Retina (tissue), 1 donor: ENCODE measurements at regions not wholly inside any gene's neighbourhood (a gene's known extent, or its start where the extent isn't known, plus 50 kb on each side); places are given as distances from the start of the nearest gene placed in this dataset.
"Not testable (repeated sequence)": the region's sequence is repeated elsewhere in the genome, so short reads cannot be mapped to it uniquely, and the experiment has no call there.

Experiments
- DNase-seq: peaks from one replicate; pipeline ENCODE4 v3.0.0-alpha.2; 2016

DNA sequence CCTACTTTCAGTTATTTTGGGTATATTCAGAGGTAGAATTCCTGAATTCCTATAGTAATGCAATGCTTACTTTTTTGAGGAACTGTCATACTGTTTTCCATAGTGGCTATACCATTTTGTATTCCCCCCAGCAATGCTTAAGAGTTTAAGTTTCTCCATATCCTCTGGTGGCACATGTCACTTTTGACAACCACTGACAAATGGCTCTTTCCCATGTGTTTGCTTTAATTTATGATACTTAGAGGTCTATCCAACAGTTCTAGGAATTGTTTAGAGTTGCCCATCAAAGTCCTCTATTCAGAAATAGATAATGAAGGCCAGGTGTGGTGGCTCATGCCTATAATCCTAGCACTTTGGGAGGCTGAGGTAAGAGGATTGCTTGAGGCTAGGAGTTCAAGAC lies 128.9 kb upstream of the CFAP20DC start:
- no peak for DNase-seq

GRCh38 chr3:59171491-59171890 lies 121.7 kb upstream of the CFAP20DC start:
- DNase-seq = no peak

DNA sequence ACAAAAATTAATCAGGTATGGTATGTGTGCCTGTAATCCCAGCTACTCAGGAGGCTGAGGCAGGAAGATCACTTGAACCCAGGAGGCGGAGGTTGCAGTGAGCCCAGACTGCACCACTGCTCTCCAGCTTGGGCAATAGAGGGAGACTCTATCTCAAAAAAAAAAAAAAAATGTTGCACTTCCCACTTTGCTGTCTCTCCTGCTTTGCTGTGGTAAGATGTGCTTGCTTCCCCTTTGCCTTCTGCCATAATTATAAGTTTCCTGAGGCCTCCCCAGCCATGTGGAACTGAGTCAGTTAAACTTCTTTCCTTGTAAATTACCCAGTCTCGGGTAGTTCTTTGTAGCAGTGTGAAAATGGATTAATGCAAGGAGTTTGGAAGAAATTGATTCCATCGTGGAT lies 120.3 kb upstream of the CFAP20DC start:
- DNase-seq = not testable (repeated sequence)

GRCh38 chr3:59167756-59168155 lies 117.9 kb upstream of the CFAP20DC start:
- no peak for DNase-seq

DNA sequence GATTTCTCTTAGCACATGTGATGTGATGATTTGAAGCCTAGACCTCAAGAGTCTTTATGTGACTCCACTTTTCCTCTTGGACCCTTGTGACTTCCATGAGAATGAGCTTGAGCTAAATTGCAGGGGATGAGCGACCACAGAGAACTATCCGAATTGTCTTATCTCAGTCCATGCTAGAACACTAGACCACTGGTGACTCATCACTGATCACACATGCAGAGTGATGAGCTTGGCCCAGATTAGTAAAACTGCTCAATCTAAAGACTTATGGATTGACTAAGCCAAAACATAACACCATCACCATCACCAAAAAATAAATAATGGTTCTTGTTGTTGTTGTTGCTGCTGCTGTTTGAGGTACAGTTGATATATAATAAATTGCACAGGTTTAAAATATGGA lies 114.1 kb upstream of the CFAP20DC start:
- no peak for DNase-seq

DNA sequence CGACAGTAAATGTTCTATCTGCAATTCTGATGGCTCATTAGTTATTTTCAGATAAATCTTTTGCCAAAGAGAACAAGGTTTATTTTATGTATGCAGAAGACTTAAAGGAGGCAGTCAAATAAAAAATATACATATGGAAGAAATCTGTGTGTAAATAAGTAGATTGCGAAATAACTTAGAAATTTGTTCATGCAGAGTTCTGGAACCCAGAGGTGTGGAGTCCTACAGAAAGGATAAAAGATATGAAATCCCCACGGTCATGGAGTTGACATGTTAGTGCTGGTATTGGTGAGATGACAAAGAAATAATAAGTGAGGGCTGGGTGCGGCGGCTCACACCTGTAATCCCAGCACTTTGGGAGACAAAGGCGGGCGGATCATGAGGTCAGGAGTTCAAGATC lies 111.2 kb upstream of the CFAP20DC start:
- no peak for DNase-seq

DNA sequence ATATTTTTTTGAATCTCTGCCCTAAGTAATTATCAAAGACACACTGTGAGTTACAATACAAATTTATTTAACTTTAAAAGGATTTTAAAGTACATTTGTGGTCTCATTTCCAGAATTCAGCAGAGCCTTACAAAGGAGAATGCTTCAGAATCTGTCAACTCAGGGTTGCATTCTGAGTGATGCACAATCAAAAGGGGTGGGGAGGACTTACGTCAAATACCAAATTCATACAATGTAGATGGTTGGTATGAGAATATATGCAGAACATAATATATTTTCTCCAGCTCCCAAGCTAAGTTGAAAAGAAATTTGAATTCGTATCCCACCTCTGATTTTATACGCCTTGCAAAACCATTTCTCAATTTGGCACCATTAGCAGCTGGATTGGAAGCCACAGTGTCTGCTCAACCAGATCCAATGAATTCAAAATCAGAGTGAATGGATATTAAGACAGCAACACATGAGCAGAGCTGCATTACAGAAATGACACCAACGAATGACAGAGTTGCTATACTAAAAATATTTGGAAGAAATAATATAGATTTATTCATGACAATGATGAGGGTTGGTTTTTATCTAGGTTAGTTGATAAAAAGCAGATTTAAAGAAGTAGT lies 110.4 kb upstream of the CFAP20DC start:
- no peak for DNase-seq

DNA sequence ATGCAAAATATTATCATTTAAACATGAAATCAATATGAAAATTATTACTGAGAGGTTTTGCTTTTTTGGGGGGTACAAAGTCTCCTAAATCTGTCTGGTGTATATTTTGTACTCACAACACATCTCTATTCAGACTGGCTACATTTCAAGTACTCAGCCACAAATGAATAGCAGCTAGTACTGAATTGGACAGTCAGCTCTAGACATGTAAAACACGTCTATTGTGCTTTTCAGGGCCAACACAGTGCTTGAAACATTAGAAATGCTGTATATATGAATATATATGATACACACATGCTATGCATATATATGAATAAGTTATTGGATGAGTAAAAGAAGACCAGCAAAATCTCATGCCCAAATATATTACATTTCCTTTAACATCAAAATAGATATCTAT lies 103.8 kb upstream of the CFAP20DC start:
- no peak for DNase-seq

DNA sequence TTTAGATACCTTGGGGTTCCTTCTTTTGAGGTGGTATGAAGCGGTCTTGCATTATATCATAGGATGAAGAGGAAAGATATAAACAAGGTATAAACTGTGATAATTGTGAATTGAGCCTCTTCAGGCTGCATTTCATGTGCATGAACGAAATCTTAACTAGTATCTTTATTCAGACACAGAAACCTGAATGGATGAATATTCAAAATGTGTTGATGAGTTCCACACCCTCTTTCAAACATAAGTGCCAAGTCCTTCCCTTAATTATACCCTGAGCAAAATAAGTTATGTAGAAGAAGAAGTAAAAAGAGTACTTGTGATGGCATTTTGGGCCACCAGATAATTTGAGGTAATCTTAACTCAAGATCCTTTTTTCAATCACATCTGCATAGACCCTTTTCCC lies 103.1 kb upstream of the CFAP20DC start:
- no peak for DNase-seq

GRCh38 chr3:59150039-59150438 lies 100.2 kb upstream of the CFAP20DC start:
- DNase-seq = no peak

- DNase-seq = no peak
Observed at GRCh38 chr3:59149166-59149565, 99.3 kb upstream of the CFAP20DC start.

DNA sequence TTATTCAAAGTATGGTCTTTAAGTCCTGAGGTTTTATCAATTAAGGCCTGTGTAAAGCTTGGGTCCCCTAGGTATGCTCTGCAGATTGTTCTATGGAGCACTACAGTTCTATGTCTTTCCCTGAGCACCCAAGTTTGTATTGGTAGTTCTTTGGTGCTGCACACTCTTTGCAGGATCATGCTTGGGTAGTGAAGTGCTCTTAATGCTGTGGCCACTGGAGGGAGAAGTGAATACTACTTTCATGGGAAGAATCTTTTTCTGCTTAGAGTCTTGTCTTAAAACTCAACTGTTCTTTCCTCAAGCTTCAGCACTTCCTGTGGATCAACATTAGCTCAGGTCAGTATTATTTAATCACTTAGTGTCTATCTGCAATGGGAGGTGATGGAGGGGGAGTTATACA lies 93.6 kb upstream of the CFAP20DC start:
- no peak for DNase-seq

- no peak for DNase-seq
Observed at GRCh38 chr3:59142556-59142955, 92.7 kb upstream of the CFAP20DC start.

GRCh38 chr3:59138966-59139365 lies 89.1 kb upstream of the CFAP20DC start:
- DNase-seq = no peak

DNA sequence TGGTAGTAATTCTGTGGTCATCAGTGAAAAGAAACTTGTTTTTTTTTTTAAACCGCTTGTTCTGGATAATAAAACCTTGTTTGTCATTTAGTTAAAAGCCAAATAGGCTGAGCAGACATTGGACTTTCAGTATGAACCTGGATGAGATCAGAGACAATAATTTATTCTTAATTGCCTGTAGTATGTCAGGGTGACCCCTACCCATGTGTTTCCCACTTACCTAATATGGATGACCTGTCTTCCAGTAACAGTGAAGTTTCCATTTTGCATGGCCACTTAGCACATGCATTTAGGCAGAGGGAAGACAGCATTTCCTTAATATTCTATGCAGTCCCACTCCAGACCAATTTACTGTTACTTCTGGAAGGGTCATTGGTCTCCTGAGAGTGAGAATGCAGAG lies 87.6 kb upstream of the CFAP20DC start:
- no peak for DNase-seq

- DNase-seq = no peak
Observed at GRCh38 chr3:59136081-59136480, 86.3 kb upstream of the CFAP20DC start.

DNA sequence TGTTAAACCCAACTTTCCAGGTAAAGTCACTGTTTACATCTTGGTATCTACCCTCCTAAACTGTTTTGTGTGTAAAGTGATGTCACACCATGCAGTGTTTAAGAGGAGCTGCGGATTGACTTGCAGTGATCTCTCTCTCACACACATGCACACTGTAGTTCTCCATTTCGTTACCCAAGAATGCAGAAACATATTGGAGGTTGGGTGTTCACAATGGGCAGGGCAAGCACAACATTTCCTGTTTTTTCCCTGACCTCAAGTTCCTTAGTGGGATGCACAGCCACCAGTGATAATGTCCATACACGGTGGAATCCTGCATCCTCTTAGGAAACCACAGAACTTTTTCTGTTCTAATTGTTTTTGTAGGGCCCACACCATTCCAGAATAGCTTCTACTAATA lies 85.3 kb upstream of the CFAP20DC start:
- DNase-seq = no peak

DNA sequence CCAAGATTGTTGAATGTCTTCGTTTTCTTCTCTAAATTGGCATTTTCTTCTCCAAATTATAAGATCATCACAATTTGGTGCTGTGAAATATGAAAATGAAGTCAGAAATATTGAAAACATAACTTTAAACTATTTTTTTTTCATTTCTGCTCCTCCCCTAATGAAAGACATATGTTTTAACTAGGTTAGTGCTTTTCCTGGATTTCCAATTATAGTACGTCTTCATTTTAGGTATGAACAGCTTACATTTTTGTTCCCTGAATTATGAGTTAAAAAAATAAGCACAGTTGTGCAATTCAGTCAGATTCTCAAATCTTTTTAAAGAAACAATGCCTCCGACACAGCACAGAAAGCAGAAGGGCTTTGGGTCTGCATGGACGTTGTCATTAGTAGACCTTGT lies 83.5 kb upstream of the CFAP20DC start:
- DNase-seq = no peak

GRCh38 chr3:59131016-59131766 lies 81.4 kb upstream of the CFAP20DC start:
- no peak for DNase-seq

DNA sequence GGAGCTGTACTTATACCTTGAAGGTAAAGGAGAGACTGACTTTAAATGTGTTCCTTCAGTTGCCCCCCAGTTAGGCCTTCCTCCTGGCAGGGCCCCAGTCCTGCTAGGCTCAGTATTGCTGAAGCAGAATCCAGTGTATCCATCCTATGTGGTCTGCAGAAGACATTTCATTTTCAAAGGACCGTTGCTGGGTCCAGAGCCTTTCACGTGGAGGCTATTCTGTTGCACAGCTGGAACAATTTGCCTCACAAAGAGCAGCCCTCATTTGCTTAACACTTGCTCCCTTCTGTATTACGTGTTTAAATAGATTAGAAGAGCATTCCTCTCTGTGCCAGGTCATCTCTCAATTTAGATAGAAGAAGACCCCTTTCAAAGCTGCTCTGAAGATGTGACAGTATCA lies 78.9 kb upstream of the CFAP20DC start:
- DNase-seq = peak; percentile 15

DNA sequence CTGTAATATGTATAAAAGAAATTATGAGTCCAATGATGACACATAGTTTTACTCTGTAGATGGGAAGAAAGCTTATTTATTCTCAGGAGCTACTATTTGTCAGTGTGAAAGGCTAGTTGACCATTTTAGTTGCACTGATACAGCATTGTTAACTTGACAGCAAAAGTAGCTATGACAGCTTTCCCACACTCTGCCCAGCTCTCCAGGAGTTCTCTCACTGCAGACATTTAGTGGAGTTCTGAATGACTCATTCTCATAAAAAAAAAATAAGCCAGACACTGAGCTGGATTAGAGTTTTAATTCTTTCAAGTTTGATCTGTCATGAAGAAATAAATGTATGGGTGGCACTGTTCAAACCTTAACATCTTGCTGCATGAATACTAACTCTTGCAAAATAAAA lies 77.2 kb upstream of the CFAP20DC start:
- peak; percentile 10 for DNase-seq

DNA sequence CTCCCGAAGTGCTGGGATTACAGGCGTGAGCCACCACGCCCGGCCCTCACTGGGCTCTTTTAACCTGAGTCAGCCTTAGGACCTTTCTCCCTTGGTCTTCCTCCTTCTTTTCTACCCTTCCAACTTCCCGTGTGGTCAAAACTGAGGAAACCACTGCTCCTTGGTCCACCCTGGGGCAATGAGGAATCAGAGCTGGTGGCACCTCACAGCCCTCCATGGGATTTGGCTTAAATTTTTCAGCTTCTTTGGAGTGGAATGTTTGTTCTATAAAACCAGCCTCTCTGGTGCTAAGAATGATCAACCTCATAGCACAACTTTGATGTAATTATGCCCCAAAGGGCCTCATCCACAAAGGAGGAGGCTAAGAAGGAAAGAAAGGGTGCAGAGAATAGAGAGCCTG lies 76.6 kb upstream of the CFAP20DC start:
- no peak for DNase-seq

GRCh38 chr3:59121346-59122144 lies 71.7 kb upstream of the CFAP20DC start:
- no peak for DNase-seq

DNA sequence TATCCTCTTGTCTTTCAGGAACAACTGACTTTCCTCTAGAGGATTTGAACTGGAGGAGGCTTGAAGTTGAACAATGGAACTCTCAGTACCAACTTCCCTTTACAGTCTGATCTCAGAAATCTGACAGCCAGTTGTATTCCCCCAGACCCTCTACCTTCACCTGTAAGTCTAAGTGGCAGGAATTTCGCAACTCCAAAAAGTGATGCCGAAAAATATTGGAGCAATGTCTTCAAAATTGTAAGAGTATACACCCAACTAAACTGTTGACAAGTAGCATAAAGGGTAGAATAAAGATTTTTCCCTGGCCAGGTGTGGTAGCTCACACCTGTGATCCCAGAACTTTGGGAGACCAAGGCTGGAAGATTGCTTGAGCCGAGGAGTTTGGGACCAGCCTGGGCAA lies 69.1 kb upstream of the CFAP20DC start:
- no peak for DNase-seq
